Natural killer cell (primary cell): ENCODE measurements at regions not wholly inside any gene's neighbourhood (a gene's known extent, or its start where the extent isn't known, plus 50 kb on each side); places are given as distances from the start of the nearest gene placed in this dataset.
"Not testable (repeated sequence)": the region's sequence is repeated elsewhere in the genome, so short reads cannot be mapped to it uniquely, and the experiment has no call there.

ENCODE experiments used
- ATAC-seq, 3 donors: fragments of 150-1000 bp in 2 of 3; fragments of 200-7000 bp in 1 of 3; cut with Tn5 transposase; 1 replicate in 1 of 3; 2 replicates in 2 of 3; pipeline ENCODE4 v1.10.0; 2021; ENCODE audit warnings: mild to moderate bottlenecking in 2 of 3, moderate library complexity in 2 of 3
- DNase-seq, 2 donors: peaks; one replicate each; pipeline versions ENCODE4 v3.0.0 to v3.0.0-alpha.2; 2013 to 2021; ENCODE audit warnings: mixed read lengths in 1 of 2
- H3K27ac ChIP-seq: one replicate; pipeline ENCODE4 v1.5.1; 2013; ENCODE audit warnings: mild to moderate bottlenecking, low read length
- H3K27me3 ChIP-seq: one replicate; pipeline ENCODE4 v1.6.1; 2013; ENCODE audit warnings: low read length; ENCODE audit not compliant: control insufficient read depth, insufficient read depth
- H3K36me3 ChIP-seq: one replicate; pipeline ENCODE4 v1.6.1; 2013; ENCODE audit warnings: low read length; ENCODE audit not compliant: control insufficient read depth, insufficient read depth
- H3K4me1 ChIP-seq: one replicate; pipeline ENCODE4 v1.6.1; 2013; ENCODE audit warnings: low read length; ENCODE audit not compliant: control insufficient read depth, insufficient read depth
- H3K4me3 ChIP-seq: one replicate; pipeline ENCODE4 v1.5.1; 2013; ENCODE audit warnings: low read length
- H3K9me3 ChIP-seq: one replicate; pipeline ENCODE4 v1.6.1; 2013; ENCODE audit warnings: low read length; ENCODE audit not compliant: control insufficient read depth, insufficient read depth
- H3K27ac Mint-ChIP-seq, 2 donors: one replicate each; pipeline ENCODE4 v1.8.0; 2022; ENCODE audit warnings: mild to moderate bottlenecking in 2 of 2, mixed read lengths in 2 of 2, moderate library complexity in 1 of 2
- H3K27me3 Mint-ChIP-seq, 2 donors: one replicate each; pipeline ENCODE4 v1.8.0; 2022; ENCODE audit warnings: low read depth in 2 of 2, mixed read lengths in 2 of 2
- H3K36me3 Mint-ChIP-seq: one replicate; pipeline ENCODE4 v1.8.0; 2022; ENCODE audit warnings: mixed read lengths
- H3K4me1 Mint-ChIP-seq, 2 donors: one replicate each; pipeline ENCODE4 v1.8.0; 2022; ENCODE audit warnings: mixed read lengths in 2 of 2
- H3K4me3 Mint-ChIP-seq: one replicate; pipeline ENCODE4 v1.8.0; 2022; ENCODE audit warnings: mild to moderate bottlenecking, moderate library complexity, mixed read lengths
- H3K9me3 Mint-ChIP-seq, 2 donors: one replicate each; pipeline ENCODE4 v1.8.0; 2022; ENCODE audit warnings: mixed read lengths in 2 of 2
- WGBS: methylation state at CpG from one replicate; pipeline ENCODE4 v1.1.7; 2013; ENCODE audit warnings: missing lambda C conversion rate; ENCODE audit not compliant: insufficient coverage; 5-methylcytosine and 5-hydroxymethylcytosine counted together
- intact Hi-C: fragments of 100-400 bp; cut with micrococcal nuclease; formaldehyde crosslinking; loops from one replicate; pipeline ENCODE4 v1.14.2; 2022
- TF ChIP-seq, protein P1 (sequence below): fragments of 200-600 bp; IDR thresholded peaks from one replicate; pipeline ENCODE4 v1.8.0; 2022; ENCODE audit warnings: antibody characterized with exemption

DNA sequence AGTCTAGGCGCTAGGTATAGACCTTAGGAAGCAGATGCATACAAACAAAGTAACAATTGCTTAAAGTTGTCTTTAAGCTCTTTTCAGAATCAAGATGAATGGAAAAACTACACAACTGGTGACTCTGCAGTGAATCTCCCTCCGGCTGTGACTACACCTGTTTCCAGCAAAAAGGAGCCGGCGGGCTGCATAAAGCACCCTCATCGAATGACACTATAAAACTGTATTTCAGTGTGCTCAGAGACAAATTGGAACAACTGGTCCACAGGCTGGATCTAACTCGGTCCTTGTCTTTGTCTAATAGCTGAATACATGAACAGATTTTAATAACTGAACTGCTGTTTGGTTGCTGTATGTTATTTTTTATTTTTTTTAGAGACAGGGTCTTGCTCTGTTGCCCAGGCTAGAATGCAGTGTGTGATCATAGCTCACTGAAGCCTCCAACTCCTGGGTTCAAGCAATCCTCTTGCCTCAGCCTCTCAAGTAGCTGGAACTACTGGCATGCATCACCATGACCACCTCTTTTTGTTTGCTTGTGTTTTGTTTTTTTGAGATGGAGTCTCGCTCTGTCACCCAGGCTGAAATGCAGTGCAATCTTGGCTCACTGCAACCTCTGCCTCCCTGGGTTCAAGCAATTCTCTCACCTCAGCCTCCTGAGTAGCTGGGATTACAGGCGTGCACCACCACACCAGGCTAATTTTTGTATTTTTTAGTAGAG is 64.2 kb upstream of the SVIL start:
- no peak overlapping the region for H3K27ac Mint-ChIP-seq
- Histone ChIP-seq H3K27ac (no peak overlapping the region), H3K4me1 (peaks cover 14% of the 10 kb centered on the region), H3K36me3 (no peaks in the 10 kb centered on the region), H3K27me3 (no peaks in the 10 kb centered on the region), H3K9me3 (no peaks in the 10 kb centered on the region), H3K4me3 (no peak overlapping the region)
- TF ChIP-seq, protein P1, sequence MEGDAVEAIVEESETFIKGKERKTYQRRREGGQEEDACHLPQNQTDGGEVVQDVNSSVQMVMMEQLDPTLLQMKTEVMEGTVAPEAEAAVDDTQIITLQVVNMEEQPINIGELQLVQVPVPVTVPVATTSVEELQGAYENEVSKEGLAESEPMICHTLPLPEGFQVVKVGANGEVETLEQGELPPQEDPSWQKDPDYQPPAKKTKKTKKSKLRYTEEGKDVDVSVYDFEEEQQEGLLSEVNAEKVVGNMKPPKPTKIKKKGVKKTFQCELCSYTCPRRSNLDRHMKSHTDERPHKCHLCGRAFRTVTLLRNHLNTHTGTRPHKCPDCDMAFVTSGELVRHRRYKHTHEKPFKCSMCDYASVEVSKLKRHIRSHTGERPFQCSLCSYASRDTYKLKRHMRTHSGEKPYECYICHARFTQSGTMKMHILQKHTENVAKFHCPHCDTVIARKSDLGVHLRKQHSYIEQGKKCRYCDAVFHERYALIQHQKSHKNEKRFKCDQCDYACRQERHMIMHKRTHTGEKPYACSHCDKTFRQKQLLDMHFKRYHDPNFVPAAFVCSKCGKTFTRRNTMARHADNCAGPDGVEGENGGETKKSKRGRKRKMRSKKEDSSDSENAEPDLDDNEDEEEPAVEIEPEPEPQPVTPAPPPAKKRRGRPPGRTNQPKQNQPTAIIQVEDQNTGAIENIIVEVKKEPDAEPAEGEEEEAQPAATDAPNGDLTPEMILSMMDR: no peak
- no peaks in the 10 kb centered on the region for H3K36me3 Mint-ChIP-seq
- H3K27me3 Mint-ChIP-seq: no peaks in the 10 kb centered on the region
- H3K4me1 Mint-ChIP-seq: peaks cover 14 to 25% of the 10 kb centered on the region in 2 donors
- no peaks in the 10 kb centered on the region for H3K9me3 Mint-ChIP-seq
- no peak for DNase-seq
- intact Hi-C loops: no loop called here
- no peak for ATAC-seq
- no peak overlapping the region for H3K4me3 Mint-ChIP-seq
- 97% methylated on average over 7 of the region's 8 CpGs for WGBS

- H3K36me3 ChIP-seq, H3K4me3 Mint-ChIP-seq, intact Hi-C loops, H3K4me1 ChIP-seq, H3K4me3 ChIP-seq, H3K27me3 ChIP-seq, H3K27ac Mint-ChIP-seq, H3K36me3 Mint-ChIP-seq, H3K27ac ChIP-seq, H3K9me3 Mint-ChIP-seq, DNase-seq, H3K27me3 Mint-ChIP-seq, ATAC-seq, H3K9me3 ChIP-seq: not testable (repeated sequence)
- WGBS: 98% methylated on average over 18 of the region's 30 CpGs
- peaks cover 0 to 13% of the 10 kb centered on the region in 2 donors for H3K4me1 Mint-ChIP-seq
These were observed 61.8 kb upstream of the SVIL start for GRCh38 chr10:29696581-29696980.

- Mint-ChIP-seq H3K27ac (peak overlapping the region in 1 of 2 donors; percentile 27), H3K27me3 (no peaks in the 10 kb centered on the region), H3K36me3 (no peaks in the 10 kb centered on the region), H3K4me3 (no peak overlapping the region), H3K9me3 (no peaks in the 10 kb centered on the region), H3K4me1 (peaks cover 3 to 16% of the 10 kb centered on the region in 2 donors)
- intact Hi-C loops: no loop called here
- ATAC-seq (no peak), DNase-seq (no peak)
- no peak overlapping the region for H3K27ac ChIP-seq
- H3K27me3 ChIP-seq: no peaks in the 10 kb centered on the region
- TF ChIP-seq, protein P1: no peak
- no peaks in the 10 kb centered on the region for H3K36me3 ChIP-seq
- 98% methylated on average over 3 of the region's 3 CpGs for WGBS
- H3K9me3 ChIP-seq: no peaks in the 10 kb centered on the region
- peaks cover 4% of the 10 kb centered on the region for H3K4me1 ChIP-seq
- no peak overlapping the region for H3K4me3 ChIP-seq
These were observed 59.4 kb upstream of the SVIL start for GRCh38 chr10:29694121-29694520.

DNA sequence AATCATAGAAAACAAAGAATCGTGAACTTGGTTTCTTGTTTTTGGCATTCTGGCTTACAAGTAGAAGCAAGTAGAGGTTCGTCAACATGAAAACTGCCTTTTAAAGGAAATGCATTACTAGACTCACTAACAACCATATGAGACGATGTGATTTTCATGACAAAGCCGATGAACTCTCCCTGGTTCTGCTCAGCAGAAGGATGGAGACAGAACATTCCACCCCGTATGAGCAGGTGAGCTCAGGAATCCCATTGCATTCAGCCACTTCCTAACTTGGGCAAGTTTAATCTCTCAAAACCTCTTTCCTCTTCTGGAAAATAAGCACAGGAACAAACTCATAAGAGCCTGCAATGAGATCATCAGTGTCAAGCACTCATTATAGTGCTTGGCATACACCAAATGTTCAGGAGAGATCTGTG is 57.4 kb upstream of the SVIL start:
- TF ChIP-seq, protein P1: no peak
- peaks cover 15% of the 10 kb centered on the region for H3K4me1 ChIP-seq
- no peak overlapping the region for H3K4me3 Mint-ChIP-seq
- no peaks in the 10 kb centered on the region for H3K9me3 Mint-ChIP-seq
- no peak for DNase-seq
- intact Hi-C loops: no loop called here
- no peak for ATAC-seq
- H3K27me3 Mint-ChIP-seq: no peaks in the 10 kb centered on the region
- no peaks in the 10 kb centered on the region for H3K27me3 ChIP-seq
- H3K27ac ChIP-seq: no peak overlapping the region
- H3K4me1 Mint-ChIP-seq: peaks cover 23 to 36% of the 10 kb centered on the region in 2 donors
- H3K36me3 Mint-ChIP-seq: no peaks in the 10 kb centered on the region
- H3K36me3 ChIP-seq: no peaks in the 10 kb centered on the region
- H3K9me3 ChIP-seq: no peaks in the 10 kb centered on the region
- no peak overlapping the region for H3K27ac Mint-ChIP-seq
- WGBS: 89% methylated on average over 5 of the region's 5 CpGs
- no peak overlapping the region for H3K4me3 ChIP-seq
